ENCODE measurements at regions not wholly inside any gene's neighbourhood (a gene's known extent, or its start where the extent isn't known, plus 50 kb on each side); places are given as distances from the start of the nearest gene placed in this dataset.

- DNase-seq = no peak
Observed at GRCh38 chr6:14726816-14727493, 518.9 kb upstream of the JARID2 start.

DNA sequence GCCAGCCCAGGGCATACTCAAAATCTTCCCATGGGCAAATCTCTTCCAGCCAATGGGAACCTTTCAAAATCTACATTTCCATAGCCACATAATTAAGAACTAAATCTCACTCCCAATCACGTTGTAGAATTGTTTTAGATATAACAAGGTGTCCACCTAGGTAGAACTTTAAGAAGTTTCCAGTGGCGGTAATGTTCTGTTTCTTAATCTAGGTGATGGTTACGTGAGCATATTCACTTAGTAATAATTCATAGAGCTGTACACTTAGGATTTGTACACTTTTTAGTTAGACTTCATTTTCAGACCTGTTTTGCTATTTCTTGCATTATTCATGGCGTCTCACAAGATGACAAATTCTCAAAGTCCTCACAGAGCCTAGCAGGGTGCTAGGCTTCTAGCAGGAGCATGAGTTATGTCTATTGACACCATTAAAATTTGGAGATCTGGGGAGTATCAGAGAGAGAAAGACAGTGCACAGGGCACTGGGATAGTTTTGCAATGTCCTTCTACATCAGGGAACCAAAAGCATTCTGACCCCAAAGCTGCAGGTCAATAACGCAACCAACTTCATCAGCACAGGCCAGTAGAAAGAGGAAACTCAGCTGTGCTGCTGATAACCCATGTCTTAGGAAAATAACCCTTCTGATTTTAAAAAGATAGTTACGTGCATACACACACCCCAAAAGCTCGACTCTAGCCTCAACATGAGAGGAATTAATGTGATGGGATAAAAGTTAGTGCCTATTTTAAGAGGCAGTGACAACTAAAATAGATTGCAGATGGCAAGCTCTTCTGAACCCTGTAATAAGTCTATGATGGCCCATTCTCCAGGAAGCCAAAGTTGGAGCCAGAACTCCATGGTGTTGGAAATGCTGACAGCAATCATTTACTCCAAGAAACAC lies 518.1 kb upstream of the JARID2 start:
- DNase-seq = no peak

DNA sequence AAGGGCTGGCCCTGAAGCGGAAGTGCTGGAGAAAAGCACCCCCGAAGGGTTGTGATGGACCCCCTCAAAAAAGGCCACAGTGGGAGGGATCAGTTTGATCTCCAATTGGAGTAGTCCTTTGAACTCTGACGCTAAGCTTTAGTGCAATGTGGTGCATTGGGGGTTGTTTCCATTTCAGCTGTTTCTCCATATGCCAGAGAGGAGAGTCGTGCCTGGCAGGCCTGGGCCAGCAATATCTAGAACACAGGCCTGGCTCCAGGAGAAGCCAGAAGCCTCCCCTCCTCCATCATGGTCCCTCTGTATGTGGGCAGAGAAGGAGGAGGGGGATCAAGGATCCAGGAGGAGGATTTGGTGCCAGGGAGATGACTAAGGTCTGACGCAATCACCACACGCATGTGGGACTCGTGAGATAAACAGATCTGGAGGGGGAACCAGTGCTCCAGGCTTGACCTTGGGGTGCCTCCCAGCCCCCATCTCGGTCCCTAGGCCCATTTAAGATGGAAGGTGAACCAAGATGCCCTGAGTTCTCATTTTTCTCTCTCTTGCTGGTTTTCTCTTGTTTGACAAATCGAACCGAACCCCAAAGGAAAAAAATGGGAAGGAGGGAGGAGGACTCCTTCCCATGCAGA lies 517.4 kb upstream of the JARID2 start:
- DNase-seq = no peak

- DNase-seq = peak in 1 of 2 experiments; percentile 46
Observed at GRCh38 chr6:14729129-14729871, 516.6 kb upstream of the JARID2 start.

- no peak for DNase-seq
Observed at GRCh38 chr6:14730654-14731053, 515.2 kb upstream of the JARID2 start.

DNA sequence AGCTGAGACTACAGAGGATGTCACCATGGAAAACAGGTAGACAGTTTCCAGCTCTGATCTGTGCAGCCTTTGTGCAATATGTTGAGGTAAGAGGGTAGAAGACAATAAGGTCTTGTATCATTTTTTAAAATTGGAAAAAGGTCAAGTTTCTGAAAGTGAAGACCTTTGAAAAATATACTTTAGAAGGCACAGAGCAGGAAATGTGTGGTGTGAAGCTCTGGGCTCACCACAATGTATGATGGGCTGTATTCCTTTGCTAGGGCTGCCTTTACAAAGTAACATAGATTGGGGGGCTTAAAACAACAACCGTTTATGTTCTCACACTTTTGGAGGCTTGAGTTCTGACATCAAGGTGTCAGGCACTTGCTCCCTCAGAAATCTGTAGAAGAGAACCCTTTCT lies 514.3 kb upstream of the JARID2 start:
- DNase-seq = no peak

- DNase-seq = no peak
Observed at GRCh38 chr6:14732226-14732843, 513.5 kb upstream of the JARID2 start.

DNA sequence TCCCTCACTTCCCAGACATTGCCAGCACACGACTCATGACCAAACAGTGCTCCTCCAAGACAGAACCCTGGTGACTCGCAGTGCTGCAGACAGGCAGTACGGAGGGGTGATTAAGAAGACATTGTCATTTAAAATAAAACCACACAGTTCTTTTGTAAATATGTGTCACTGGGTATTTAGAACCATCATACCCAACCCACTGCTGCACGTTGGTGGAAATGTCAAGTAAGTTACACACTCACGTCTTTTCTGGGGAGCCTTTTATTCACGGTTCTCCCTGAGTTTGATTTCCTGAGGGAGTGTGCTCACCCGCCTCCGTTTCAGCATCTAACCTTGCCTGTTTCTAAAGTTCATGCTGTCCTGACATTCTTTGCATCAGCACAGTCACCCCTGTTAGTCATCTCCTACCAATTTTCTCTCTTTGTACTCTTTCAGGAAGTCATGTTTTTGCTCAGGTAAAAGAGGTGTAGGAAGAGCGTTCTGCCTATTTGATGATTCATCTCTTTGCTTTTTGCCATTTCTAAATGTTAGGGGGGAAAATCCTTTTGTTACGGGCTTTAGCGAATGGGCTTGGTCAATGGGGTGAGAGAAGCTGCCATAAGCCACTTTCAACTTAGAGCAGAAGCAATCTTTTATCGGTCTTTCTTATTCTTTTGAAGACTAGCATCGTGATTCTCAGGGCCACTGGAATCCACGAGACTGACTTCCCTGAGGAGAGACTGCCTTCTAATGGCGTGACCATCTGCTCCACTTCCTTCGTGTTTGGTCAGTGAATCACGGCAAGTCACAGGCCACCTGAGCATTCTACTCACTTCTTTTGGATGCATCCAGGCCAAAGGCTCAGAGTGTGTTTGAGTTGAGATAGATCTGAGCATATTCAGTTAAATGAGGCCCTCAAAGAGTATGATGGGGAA lies 512.8 kb upstream of the JARID2 start:
- DNase-seq = no peak

- DNase-seq = no peak
Observed at GRCh38 chr6:14734052-14734415, 511.8 kb upstream of the JARID2 start.

DNA sequence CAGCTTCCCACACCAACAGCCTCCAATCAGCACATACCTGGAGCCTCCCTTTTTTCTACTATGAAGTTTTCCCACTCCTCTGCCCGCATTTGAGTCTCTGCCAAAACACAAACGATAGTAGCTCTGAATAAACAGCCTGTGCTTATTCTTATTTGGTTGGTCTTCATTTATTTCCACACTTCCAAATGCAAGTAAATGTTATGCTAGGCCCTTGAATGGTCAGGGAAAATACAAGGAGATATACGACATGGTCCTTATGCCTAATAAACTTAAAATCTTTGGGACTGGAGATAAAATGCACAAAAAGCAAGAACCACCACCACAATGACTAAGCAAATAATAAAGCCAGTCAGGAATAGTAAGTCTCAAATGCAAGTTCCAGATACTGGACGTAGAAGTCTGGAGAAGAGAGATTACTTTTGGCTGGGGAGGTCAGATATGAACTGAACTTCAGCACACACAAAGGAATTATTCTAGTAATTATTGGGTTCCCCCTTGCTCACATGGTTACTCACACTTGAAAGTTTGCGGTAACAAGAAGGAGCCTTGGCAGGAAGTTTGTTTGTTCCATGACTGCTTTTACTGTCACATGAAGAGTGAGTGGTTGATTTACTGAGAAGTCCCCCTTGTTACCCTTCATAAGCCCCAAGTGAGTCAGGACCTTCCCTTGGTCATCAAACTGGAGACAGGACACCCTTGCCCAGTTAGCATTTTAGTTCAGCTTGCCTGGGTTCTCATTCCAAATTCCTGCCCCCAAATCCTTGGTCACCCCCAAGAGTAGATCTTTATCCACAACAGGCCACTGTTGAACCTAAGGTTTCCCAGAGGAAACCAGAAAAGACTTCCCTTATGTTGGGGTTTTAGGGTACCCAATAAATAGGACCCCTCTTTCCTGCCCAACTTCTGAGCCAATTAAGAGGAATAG lies 511.2 kb upstream of the JARID2 start:
- DNase-seq = no peak

DNA sequence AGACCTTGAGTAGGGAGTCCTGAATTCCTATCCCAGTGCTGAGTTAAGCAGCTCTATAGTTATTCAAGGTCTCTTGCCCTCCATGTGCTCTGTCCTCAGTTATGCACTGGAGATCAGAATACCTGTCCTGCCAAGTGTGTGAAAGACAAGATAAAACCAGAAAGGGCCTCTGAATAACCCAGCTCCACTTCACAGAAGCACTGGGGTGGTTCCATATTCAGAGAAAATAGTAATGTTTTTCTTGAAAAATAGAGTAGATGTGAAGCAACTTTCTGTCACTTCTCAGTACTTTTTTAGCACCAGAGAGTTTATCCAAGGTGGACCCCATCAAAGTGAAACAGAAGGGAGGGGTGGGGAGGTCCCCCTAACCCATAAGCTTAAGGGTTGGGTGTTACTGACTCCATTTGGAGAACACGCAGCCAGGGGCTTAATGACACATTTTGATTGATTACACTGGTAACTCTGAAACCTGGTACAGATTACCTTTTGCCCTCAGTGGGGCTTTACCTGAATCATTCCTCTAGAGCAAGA lies 509.8 kb upstream of the JARID2 start:
- DNase-seq = no peak

GRCh38 chr6:14736554-14736953 lies 509.3 kb upstream of the JARID2 start:
- DNase-seq = no peak

- DNase-seq = no peak
Observed at GRCh38 chr6:14738497-14738896, 507.4 kb upstream of the JARID2 start.

GRCh38 chr6:14738933-14739332 lies 506.9 kb upstream of the JARID2 start:
- DNase-seq = no peak

- DNase-seq = no peak
Observed at GRCh38 chr6:14739827-14740226, 506.0 kb upstream of the JARID2 start.

GRCh38 chr6:14742171-14742570 lies 503.7 kb upstream of the JARID2 start:
- no peak for DNase-seq

DNA sequence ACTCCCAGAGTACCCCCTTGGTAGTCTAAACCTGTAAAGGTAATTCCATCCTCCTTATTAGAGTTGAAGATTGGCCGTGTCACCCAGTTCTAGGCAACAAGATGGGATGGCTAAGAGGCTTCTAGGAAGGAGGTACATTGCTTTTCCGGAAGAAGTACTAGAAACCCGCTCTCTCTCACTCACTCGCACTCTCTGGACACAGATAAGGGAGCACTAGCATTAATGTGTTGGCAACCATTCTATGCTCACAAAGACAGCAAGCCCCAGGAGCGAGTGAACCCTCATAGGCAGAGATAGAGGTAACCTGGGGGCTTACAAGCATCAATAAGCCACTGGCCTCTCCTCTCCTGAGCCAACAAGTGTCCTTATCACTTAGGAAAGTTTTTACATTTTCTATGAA lies 503.2 kb upstream of the JARID2 start:
- no peak for DNase-seq

DNA sequence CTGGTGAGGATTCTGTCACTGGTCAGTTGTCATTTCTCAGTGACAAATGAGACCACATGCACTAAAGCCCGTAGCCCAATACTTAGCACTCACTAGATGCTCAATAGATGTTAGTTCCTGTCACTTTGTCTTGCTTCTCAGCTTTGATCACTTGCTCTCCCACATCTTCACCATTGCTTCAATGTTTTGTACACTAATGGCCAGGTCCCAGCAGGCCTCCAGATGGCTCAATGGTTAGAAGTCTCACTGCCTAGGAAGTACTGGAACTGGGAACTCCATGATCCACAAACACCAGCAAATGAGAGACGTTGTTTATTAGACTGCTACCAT lies 502.8 kb upstream of the JARID2 start:
- DNase-seq = no peak

DNA sequence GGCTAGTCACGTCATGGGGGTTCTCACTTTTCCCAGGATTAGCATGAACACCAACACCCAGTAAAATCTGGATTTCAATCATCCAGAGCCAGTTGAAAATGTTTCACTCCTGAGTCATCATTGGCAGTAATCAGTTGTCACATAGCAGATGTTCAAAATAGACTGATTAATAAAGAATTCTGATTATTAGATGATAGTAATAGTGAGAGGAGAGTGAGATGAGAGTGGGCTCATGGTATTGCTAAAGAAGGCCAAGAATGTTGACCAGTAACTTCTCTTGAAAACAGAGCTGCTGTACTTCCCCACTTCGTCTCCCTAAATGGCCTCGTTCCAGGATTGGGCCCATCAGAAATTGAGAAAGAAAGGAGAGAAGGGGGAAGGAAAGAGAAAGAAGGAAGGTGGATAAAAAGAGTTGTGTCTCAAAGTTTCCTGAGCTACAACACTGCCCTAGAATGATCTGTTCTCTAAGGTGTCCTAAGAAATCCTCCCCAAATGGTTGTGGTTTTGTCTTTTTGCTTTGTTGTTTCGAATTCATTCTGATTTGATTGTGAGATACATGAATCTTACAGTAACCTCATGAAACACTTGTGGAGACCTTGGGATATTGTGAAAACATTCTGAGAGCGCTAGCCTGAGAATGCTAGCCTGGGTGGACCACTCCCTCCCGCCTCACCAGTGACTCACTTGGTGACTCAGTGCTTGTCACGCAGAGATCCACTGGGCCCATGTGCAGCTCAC lies 502.2 kb upstream of the JARID2 start:
- no peak for DNase-seq

- no peak for DNase-seq
Observed at GRCh38 chr6:14744212-14744556, 501.7 kb upstream of the JARID2 start.

All from NCI-H524 (cell line).